HEK293 (cell line): ENCODE measurements at regions not wholly inside any gene's neighbourhood (a gene's known extent, or its start where the extent isn't known, plus 50 kb on each side); places are given as distances from the start of the nearest gene placed in this dataset.

Experiments used
- CTCF ChIP-seq: fragments of 450-650 bp; formaldehyde crosslinking; IDR thresholded peaks from 2 replicates; pipeline ENCODE4 v1.5.1; 2016; ENCODE audit warnings: missing biosample characterization, missing genetic modification characterization
- TCF7L2 ChIP-seq: IDR thresholded peaks from 2 replicates; pipeline ENCODE4 v1.6.1; 2011; ENCODE audit warnings: low read depth, mild to moderate bottlenecking, inconsistent platforms, low read length, moderate library complexity, borderline replicate concordance
- ZBTB48 ChIP-seq: fragments of 450-650 bp; formaldehyde crosslinking; IDR thresholded peaks from 2 replicates; pipeline ENCODE4 v1.5.1; 2016; ENCODE audit warnings: missing biosample characterization, missing genetic modification characterization
- ZBTB49 ChIP-seq: fragments of 450-650 bp; formaldehyde crosslinking; IDR thresholded peaks from 2 replicates; pipeline ENCODE4 v1.5.1; 2016; ENCODE audit warnings: missing biosample characterization, missing genetic modification characterization, low read depth
- ZBTB8A ChIP-seq: fragments of 450-650 bp; formaldehyde crosslinking; IDR thresholded peaks from 2 replicates; pipeline ENCODE4 v1.5.1; 2016; ENCODE audit warnings: missing biosample characterization, missing genetic modification characterization
- ZNF140 ChIP-seq: fragments of 450-650 bp; formaldehyde crosslinking; IDR thresholded peaks from 2 replicates; pipeline ENCODE4 v1.5.1; 2016; ENCODE audit warnings: missing biosample characterization, missing genetic modification characterization
- ZNF324 ChIP-seq: fragments of 450-650 bp; formaldehyde crosslinking; IDR thresholded peaks from 2 replicates; pipeline ENCODE4 v1.5.1; 2016; ENCODE audit warnings: missing biosample characterization, missing genetic modification characterization
- ZNF621 ChIP-seq: fragments of 450-650 bp; formaldehyde crosslinking; IDR thresholded peaks from 2 replicates; pipeline ENCODE4 v1.5.1; 2017; ENCODE audit warnings: missing biosample characterization, missing genetic modification characterization
- ZNF639 ChIP-seq: fragments of 450-650 bp; formaldehyde crosslinking; IDR thresholded peaks from 2 replicates; pipeline ENCODE4 v1.5.1; 2016; ENCODE audit warnings: missing biosample characterization, missing genetic modification characterization
- ZNF830 ChIP-seq: fragments of 450-650 bp; IDR thresholded peaks from 2 replicates; pipeline ENCODE4 v1.5.0; 2018; ENCODE audit warnings: missing biosample characterization, missing genetic modification characterization, low read depth, mild to moderate bottlenecking, moderate library complexity

- TF ChIP-seq CTCF (no peak), ZBTB48 (tag by site-specific recombination) (no peak), ZNF639 (tag by site-specific recombination) (no peak), ZBTB49 (tag by site-specific recombination) (no peak), ZNF621 (no peak), ZNF830 (tag by site-specific recombination) (no peak), ZNF140 (tag by site-specific recombination) (no peak), TCF7L2 (no peak), ZBTB8A (tag by site-specific recombination) (no peak), ZNF324 (tag by site-specific recombination) (no peak)
Measured at GRCh38 chr2:215249501-215249900, 62.4 kb upstream of the ATIC start.
